ENCODE measurements at regions not wholly inside any gene's neighbourhood (a gene's known extent, or its start where the extent isn't known, plus 50 kb on each side); places are given as distances from the start of the nearest gene placed in this dataset.
"Not testable (repeated sequence)": the region's sequence is repeated elsewhere in the genome, so short reads cannot be mapped to it uniquely, and the experiment has no call there.

GRCh38 chr2:65628156-65628555, 195.8 kb upstream of the SPRED2 start:
- no peak for DNase-seq

- DNase-seq = no peak
Observed at GRCh38 chr2:65626831-65627230, 194.4 kb upstream of the SPRED2 start.

GRCh38 chr2:65625982-65626381, 193.6 kb upstream of the SPRED2 start:
- DNase-seq = no peak

- no peak for DNase-seq
Observed at GRCh38 chr2:65622951-65623535, 190.6 kb upstream of the SPRED2 start.

GRCh38 chr2:65622499-65622898, 190.1 kb upstream of the SPRED2 start:
- DNase-seq = no peak

GRCh38 chr2:65620524-65620923, 188.1 kb upstream of the SPRED2 start:
- DNase-seq = peak in 1 of 3 donors; percentile 3

GRCh38 chr2:65620026-65620425, 187.6 kb upstream of the SPRED2 start:
- DNase-seq = no peak

- no peak for DNase-seq
Observed at GRCh38 chr2:65615602-65616001, 183.2 kb upstream of the SPRED2 start.

- peak in 2 of 3 donors; percentile 10 to 17 for DNase-seq
Observed at GRCh38 chr2:65613968-65614555, 181.7 kb upstream of the SPRED2 start.

- DNase-seq = peak in 1 of 3 donors; percentile 16
Observed at GRCh38 chr2:65611488-65611887, 179.1 kb upstream of the SPRED2 start.

- no peak for DNase-seq
Observed at GRCh38 chr2:65608916-65609315, 176.5 kb upstream of the SPRED2 start.

- no peak for DNase-seq
Observed at GRCh38 chr2:65608466-65608865, 176.1 kb upstream of the SPRED2 start.

GRCh38 chr2:65607662-65608305, 175.4 kb upstream of the SPRED2 start:
- DNase-seq = peak in 1 of 3 donors; percentile 16

- DNase-seq = no peak
Observed at GRCh38 chr2:65605743-65606058, 173.3 kb upstream of the SPRED2 start.

- DNase-seq = peak in 2 of 3 donors; percentile 4 to 23
Observed at GRCh38 chr2:65605058-65605742, 172.8 kb upstream of the SPRED2 start.

GRCh38 chr2:65604246-65604645, 171.8 kb upstream of the SPRED2 start:
- peak in 2 of 3 donors; percentile 10 to 12 for DNase-seq

- no peak for DNase-seq
Observed at GRCh38 chr2:65602603-65603235, 170.3 kb upstream of the SPRED2 start.

- not testable (repeated sequence) for DNase-seq
Observed at GRCh38 chr2:65600871-65601270, 168.5 kb upstream of the SPRED2 start.

- DNase-seq = not testable (repeated sequence)
Observed at GRCh38 chr2:65600351-65600750, 168.0 kb upstream of the SPRED2 start.

GRCh38 chr2:65599693-65600092, 167.3 kb upstream of the SPRED2 start:
- no peak for DNase-seq

- no peak for DNase-seq
Observed at GRCh38 chr2:65598996-65599395, 166.6 kb upstream of the SPRED2 start.

- DNase-seq = no peak
Observed at GRCh38 chr2:65598264-65598663, 165.9 kb upstream of the SPRED2 start.

GRCh38 chr2:65595630-65596029, 163.2 kb upstream of the SPRED2 start:
- DNase-seq = no peak

- no peak for DNase-seq
Observed at GRCh38 chr2:65594150-65594549, 161.8 kb upstream of the SPRED2 start.

Data from suppressor macrophage treated with lipopolysaccharide for 1 hour (primary cell).